GM19397 (cell line): ENCODE measurements at regions not wholly inside any gene's neighbourhood (a gene's known extent, or its start where the extent isn't known, plus 50 kb on each side); places are given as distances from the start of the nearest gene placed in this dataset.

ENCODE experiments used
- ATAC-seq: cut with Tn5 transposase; IDR thresholded peaks from one replicate; pipeline ENCODE4 v1.9.1; 2021; ENCODE audit warnings: mild to moderate bottlenecking, moderate library complexity; ENCODE audit not compliant: unreplicated experiment

DNA sequence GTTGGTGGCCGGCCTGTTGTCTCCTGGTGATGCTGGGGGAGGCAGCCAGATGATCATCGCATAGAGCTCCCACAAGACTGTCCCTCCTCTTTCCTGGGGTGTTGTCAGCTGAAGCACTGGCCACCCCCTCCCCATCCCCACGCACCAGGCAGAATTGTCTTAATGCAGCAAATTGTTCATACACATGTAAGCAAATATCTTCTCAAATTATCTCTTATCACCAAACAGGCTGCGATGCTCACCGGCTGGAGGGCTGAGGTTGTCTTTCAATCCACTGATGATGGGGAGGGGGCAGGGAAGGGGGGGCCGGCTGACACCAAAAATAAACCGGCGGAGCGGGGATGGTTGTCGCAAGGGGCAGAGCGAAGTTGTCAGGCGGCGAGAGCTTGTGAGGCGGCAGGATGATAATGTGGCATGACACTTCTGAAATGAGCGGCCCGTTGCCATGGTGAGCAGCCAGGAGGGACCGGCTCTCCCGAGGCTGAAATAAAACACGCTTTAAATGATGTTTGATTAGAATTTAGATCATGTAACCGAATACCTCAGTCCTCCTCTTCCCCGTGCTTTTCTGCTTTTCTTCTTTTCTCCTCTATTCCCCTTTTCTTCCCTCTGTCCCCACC lies 59.8 kb downstream of the MRM1 start:
- no peak for ATAC-seq

GRCh38 chr17:36661688-36662087 lies 60.3 kb downstream of the MRM1 start:
- ATAC-seq, result no peak

DNA sequence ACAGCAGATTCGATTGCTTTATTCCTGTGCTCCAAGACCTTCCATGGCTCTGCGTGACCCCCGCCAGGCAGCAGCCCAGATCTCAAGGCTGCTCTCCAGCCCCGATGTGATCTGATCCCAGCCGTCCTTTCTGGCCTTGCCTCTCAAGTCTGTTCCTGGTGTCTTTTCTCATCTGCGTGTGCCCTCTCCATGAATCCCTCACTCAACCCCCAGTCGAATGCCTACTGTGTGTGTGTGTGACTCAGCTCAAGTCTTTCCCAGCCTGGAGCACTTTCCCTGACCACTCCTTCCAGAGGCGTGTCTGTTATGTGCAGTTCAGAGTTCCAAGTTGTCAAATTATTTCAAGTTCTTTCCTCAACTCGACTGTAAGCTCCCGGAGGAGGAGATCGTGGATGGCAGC lies 64.0 kb downstream of the MRM1 start:
- no peak for ATAC-seq

DNA sequence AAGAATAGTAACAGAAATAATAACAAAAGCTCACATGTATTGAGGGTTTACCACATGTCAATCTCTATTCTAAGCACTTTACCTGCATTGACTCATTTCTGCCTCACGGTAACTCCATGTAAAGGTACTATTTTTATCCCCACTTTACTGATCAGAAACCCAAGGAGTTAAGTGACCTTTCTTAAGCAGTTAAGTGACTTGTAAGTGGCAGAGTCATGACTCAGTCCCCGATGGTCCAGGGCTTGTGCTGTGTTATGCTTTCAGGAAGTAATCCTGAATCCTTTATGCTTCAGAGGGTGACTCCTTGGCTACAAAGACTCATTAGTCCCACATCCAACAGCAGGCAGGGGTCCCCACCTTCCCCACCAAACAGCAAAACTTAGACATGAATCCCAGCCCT lies 66.5 kb downstream of the MRM1 start:
- ATAC-seq, result no peak

DNA sequence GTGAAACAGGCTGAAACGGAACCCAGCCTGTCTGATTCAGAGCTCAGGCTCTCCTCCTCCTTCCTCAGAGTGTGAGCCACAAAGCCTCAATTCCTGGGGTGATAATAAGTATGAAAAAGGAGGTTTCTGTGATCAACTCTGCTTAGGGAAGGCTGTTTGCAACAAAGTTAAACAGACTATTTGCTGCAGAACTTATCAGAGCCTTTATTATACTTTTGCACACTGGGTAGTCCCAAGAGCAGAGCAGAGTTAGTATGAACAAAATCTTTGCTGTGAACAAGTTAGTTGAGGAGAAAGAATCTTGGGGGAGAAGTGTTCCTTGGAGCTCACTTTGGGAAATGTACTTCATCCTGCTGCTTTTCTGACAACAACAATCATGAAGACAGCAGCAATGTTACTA lies 67.4 kb downstream of the MRM1 start:
- ATAC-seq, result no peak

DNA sequence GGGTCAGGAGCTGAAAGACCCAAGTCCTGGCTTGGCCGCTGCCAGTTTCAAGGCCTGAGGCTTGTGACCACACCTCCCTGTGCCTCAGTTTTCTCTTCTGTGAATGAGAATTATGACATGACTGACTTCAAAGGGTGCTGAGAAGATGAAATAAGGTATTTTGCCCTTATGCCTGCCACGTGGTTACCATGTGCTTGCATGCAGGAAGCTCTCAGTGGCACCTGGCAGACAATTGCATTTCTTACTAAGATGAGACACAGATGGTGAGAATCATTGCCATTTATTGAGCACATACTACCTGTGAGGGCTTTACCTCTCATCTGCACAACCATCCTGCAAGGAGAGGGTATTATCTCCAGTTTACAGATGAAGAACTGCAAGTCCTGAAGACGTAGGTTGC lies 69.8 kb downstream of the MRM1 start:
- ATAC-seq, result no peak

DNA sequence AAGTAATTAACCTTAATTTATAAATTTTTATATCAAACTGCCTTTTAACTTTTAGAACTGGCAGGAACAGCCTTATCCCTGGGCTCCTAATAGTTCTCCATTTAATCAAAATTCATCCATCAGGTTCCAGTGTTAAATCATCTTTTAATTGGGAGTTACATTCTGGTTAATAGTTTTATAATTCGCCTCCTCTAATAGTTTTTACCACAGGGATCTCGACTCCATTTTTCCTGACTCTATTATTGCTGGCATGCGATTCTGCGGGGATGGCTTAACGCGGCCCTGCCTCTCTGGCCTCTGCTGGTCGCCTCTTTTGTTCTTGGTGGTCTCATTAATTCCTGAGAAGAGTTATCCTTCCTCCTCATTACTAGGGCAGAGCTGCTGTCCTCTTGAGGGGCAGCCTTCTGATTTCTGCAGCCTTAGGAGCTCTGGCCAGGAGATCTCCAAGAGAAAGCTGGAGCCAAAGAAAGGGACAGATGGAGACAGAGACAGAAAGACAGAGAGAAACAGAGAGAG lies 71.1 kb downstream of the MRM1 start:
- no peak for ATAC-seq

DNA sequence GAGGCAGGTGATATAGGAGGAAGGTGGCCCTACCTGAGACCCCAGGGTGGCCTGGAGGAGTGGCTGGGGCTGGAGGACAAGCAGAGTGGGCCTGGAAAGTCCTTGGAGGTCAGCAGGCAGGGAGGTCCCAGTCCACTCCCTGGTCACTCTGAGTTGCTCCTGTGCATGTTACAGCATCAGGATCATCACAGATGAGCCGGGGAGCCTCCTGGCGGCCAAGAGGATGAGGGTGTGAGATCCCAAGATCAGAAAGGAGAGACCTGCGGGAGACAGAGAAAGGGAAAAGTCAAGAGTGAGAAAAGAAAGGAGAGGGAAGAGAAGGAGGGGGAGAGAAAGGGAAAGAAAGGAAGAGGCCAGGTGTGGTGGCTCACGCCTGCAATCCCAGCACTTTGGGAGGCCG lies 71.7 kb downstream of the MRM1 start:
- ATAC-seq, result no peak

- no peak for ATAC-seq
These were observed 72.4 kb downstream of the MRM1 start for GRCh38 chr17:36673637-36674277.

GRCh38 chr17:36674278-36674650 lies 72.9 kb downstream of the MRM1 start:
- ATAC-seq, result no peak

DNA sequence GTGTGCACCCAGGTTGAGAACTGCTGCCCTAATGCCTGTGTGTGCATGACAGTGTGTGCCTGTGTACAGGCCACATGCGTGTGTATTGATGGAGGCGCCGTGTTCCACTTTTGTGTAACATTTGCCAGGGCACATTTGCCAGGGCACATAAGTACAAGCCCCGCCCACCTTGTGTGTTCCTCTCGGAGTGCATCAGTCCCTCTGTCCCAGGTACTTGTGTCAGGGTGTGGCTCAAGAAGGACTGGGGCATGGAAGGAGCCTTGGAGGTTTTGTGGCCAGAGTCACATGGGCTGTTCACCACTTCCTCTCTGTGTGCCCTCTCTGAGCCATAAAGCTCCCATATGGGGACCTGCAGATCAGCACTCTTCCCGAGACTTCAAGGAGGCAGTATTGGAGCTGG lies 73.9 kb downstream of the MRM1 start:
- no peak for ATAC-seq

DNA sequence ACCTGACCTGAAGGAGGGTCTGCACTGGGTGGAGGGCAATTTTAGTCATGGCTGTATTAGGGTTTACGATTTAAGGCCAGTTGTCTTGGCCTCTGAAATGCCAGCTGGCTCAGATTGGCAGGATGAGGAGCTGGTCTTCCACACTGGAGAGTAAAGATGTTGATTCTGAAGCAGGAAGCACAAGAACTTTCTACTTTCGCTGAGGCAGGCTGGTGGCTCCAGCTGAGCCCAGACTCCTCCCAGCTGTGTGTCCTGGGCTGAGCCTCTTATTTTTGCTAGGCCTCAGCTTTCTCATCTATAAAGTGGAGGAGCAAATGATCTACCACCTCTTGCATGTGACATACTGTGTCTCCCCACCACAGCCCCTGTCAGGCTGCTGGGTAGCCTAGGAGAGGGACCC lies 74.4 kb downstream of the MRM1 start:
- ATAC-seq, result no peak

GRCh38 chr17:36679815-36680467 lies 78.6 kb downstream of the MRM1 start:
- no peak for ATAC-seq

GRCh38 chr17:36680701-36681202 lies 79.4 kb downstream of the MRM1 start:
- ATAC-seq, result no peak

GRCh38 chr17:36682773-36683172 lies 81.4 kb downstream of the MRM1 start:
- no peak for ATAC-seq

- ATAC-seq, result no peak
These were observed 82.0 kb downstream of the MRM1 start for GRCh38 chr17:36683387-36683786.

- no peak for ATAC-seq
These were observed 82.8 kb downstream of the MRM1 start for GRCh38 chr17:36684134-36684533.

DNA sequence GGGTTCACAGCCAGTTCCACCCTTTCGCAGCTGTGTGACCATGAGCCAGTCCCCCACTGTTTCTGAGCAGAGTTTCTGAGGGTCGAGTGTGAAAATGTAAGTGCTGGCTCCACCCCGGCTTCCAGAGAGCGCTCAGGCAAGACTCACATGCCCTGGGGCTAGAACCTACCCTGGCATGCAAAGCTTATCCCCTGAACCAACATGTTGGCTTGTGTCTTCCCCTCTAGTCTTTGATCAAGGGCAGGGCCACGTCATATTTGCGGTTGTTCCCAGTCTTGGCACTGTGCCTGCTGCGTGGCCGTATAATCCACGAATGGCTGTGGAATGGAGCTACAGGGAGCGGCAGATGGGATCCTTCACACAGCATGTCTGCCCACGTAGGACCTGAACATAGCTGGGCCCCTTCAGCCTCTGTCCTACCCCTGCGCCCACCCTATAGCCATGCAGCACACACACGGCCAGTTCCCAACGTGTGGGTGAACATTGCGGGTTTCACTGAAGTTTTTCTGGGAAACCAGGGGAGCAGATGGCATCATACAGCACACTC lies 84.8 kb downstream of the MRM1 start:
- no peak for ATAC-seq

GRCh38 chr17:36687736-36688135 lies 86.4 kb downstream of the MRM1 start:
- ATAC-seq, result no peak

- ATAC-seq, result no peak
These were observed 87.8 kb downstream of the MRM1 start for GRCh38 chr17:36689089-36689667.

GRCh38 chr17:36690190-36690589 lies 88.8 kb downstream of the MRM1 start:
- no peak for ATAC-seq

DNA sequence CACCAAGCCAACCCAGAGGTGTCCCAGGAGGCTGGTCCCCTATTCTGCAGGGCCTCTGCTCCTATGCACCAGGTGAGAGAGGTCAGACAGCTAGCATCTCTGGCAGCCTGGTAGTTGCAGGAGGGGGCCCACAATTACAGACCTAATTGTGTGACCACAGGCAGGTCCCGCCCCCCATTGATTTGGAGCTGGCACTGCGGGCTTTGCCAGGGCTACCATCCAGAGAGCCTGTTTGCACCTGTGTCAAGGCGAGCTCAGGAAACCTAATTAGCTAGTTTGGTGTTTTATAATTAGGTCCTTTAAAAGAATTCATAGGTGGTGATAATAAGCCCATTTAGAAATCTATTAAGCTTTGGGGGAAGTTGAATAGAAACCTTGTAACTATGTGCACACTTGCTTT lies 90.2 kb downstream of the MRM1 start:
- ATAC-seq, result no peak
